GM18868 (cell line): ENCODE measurements at regions not wholly inside any gene's neighbourhood (a gene's known extent, or its start where the extent isn't known, plus 50 kb on each side); places are given as distances from the start of the nearest gene placed in this dataset.

ENCODE experiments used
- ATAC-seq: cut with Tn5 transposase; IDR thresholded peaks from one replicate; pipeline ENCODE4 v1.9.1; 2021; ENCODE audit warnings: mild to moderate bottlenecking, moderate library complexity; ENCODE audit not compliant: unreplicated experiment

DNA sequence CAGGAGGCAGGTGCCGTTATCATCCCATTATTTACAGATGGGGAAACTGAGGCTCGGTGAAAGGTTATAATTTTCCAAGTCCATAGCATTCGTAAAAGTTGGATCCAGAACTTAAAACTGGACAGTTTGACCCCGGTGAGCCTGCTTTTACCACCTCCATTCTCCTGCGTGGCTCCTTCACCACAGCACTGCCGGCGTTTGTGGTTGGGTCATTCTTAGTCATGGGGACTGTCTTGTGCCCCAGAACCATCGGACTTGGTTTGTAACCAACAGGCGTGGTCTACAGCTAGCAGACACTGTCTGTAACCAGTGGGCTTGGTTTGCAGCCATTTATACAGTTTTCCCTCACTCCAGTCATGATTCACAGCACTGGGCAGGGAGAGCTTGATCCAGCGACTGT lies 511.3 kb downstream of the NPHP4 start:
- ATAC-seq = no peak

DNA sequence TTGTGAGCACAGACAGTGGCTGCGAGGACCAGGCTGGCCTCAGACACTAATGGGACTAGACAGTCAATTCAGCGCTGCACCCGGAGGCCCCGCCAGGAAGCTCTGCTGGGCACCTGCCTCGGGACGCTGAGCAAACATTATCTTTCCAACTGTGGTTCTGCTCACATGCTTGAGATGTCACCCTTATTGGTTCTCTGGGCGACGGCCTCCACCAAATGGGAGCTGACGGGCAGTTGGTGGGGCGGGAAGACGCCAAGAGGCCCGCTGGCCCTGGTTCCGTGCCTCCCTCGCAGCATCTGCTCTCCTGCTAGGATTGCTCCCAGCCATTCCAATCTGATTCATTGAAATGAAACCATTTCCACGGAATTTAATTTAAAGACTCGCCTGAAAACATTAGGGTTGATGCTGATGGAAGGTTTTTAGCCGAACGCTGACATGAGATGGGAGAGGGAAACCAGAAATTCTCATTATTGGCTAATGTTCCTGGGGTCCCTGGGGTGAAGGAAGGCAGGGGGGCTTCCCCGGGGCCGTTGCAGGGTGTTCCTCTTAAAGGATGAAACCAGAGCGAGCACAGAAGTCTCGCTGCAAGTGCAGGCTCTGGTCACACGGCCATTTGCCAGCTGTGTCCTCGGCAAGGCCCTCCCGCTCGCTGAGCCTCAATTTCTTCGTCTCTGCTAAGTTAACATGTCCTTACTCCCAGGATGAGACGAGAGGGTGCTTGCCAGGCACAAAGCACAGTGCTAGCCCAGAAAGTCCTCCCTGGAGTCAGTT lies 512.2 kb downstream of the NPHP4 start:
- ATAC-seq = no peak

DNA sequence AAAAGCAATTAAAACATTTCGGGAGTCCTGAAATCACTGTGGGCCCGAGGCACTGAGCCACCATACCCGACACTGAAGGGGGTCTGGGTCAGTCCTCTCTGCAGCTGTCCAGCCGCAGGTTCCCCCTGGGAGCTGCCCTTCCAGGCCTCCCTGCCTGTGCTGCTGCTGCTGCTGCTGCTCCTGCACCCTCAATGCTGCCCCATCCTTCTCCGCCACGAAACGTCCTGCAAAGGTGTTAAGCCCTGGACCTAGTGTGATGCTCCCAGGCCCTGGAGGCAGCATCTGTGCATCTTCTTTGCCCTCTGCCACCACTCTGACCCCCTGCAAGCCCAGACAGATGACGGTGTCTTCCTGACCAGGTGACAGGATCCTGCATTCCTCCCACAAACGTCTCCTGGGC lies 513.3 kb downstream of the NPHP4 start:
- ATAC-seq = no peak

DNA sequence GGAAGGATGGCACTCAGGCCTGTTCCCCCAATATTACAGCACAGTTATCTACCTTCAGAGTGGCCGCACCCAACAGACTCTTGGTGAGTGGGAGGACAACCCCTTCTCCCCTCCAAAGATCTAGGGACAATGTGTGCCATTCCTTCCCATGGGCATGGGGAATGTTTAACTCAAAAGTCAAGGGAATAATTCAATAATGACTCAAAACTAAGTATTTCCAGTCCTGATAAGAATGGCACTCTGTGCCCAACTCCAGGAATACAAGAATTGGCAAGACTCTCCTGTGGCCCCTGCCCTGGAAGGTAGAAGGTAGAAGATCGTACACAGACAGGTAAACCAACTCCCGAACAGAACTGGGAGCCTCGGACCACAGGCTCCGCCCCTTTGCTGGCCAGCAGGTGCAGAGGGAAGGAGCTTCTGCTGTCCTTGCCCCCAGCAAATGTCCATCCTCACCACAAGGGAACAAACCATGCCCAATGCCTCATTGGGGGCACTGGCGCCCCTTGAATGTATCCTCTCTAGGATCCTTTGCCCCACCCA lies 514.0 kb downstream of the NPHP4 start:
- ATAC-seq = no peak

DNA sequence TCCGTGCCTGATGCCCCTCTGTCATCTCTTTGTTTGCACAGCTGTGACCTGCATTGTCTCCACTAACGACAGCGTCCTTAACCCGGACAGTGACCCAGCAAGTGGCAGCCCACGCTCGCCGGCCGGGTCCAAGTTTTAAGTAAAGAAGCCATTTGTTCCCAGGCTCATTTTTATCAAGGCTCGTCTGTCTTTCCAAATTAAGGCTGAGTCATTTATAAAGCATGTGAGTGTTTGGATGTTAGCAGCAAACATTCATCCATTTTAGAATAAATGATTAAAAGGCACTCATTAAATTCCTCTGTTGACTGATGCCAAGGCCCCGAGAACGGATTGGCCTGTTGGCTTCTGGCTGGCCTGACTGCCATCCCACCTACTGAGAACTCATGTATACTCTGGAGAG lies 514.5 kb downstream of the NPHP4 start:
- no peak for ATAC-seq

DNA sequence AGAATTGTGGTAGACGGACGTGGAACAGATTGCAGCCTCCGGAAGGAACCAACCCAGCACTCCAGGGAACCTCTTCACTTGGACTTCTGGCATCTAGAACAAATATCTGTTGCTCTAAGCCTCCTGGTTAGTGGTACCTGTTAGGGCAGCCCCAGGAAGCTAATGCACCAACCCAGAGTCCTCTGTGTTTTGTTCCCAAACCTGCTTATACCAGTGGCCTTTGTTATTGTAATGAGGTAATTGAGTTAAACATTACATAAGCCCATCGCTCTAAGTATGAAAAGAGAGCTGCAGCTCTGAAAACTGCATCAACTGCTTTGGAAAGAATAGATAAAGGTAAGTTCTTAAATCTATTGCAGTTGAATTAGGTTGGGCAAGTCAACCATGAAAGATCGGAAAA lies 516.7 kb downstream of the NPHP4 start:
- no peak for ATAC-seq

DNA sequence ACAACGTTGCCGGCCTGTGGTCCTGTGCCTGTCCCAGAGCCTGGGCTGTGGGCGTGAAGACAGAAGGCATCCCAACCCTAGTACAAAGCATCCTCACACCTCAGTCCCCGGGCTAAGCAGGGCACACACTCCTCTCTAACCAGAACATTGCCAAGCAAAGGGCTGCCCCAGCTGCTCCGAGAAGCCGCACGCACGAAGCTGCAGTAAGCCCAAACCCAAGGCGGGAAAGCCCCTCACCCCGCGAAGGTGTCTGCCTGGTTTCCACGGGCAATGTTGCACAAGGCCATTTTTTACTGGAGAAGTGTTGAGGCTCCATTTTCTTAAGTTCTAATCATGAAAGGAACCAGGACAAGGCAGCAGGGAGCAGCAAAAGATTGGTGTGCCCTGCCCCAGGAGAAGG lies 519.0 kb downstream of the NPHP4 start:
- no peak for ATAC-seq

DNA sequence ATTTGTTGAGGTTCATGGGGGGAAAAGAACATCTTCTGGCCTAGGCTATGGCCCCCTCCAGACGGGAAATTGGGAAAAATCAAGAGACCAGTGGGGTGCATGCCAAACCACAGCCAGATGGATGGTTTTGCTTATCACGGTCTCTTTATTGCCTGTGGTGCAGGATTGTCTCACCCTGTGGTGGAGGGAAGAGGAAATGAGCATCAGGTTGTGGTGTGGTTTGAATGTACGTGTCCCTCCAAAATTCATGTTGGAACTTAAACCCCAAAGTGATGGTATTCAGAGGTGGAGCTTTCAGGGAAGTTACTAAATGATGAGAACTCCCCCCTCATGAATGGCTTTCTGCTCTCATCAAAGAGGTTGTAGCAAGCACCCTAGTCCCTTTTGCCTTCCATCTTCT lies 525.7 kb downstream of the NPHP4 start:
- no peak for ATAC-seq

DNA sequence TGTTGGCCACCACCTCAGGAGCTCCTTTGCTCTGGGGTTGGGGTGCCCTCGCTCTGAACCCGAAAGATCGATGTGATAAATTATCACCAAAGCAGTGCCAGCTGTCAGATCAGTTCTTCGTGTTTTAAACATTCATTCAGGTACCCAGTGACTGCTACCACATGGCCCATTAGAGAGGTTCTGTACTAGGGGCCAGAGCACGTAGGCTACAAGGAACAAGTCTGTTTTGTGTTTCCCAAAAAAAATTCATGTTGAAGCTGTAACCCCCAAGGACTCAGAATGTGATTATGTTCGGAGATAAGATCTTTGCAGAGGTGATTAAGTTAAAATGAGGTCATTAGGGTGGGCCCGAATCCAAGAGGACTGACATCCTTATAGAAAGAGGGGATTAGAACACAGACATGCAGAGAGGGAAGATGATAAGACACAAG lies 526.9 kb downstream of the NPHP4 start:
- no peak for ATAC-seq

DNA sequence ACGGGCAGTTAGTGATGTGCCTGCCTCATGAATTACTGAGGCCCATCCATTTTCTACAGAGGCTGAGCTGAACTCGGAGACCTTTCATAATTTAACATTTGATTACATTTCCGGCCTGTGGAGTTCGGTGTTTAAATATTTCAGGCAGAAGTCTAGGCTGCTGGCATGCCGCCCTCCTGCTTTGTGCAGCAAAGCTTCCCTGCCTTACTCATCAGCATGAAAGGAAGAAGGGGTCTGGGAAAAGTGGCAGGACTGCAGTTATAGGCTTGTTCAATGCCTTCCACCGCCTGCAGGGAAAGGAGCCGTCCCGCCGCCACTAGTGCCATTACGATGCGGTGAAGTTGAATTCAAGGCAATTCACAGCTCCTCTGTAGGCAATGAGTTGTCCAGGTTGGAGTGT lies 527.9 kb downstream of the NPHP4 start:
- no peak for ATAC-seq

DNA sequence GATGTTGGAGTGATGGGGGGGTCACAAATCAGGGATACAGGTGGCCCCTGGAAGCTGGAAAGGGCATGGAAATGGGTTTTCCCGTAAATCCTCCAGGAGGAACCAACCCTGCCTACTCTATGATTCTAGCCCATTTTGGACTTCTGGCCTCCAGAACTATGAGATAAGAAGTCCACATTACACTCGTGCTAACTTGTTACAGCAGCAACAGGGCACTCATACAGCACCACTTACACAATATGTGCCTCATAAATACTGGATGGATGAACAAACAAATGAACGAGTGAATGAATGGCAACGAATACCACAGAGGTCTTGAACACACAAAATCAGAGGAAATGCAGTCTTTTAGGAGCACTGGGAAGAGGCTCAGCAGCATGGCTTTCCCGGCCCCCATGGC lies 531.3 kb downstream of the NPHP4 start:
- ATAC-seq = no peak

DNA sequence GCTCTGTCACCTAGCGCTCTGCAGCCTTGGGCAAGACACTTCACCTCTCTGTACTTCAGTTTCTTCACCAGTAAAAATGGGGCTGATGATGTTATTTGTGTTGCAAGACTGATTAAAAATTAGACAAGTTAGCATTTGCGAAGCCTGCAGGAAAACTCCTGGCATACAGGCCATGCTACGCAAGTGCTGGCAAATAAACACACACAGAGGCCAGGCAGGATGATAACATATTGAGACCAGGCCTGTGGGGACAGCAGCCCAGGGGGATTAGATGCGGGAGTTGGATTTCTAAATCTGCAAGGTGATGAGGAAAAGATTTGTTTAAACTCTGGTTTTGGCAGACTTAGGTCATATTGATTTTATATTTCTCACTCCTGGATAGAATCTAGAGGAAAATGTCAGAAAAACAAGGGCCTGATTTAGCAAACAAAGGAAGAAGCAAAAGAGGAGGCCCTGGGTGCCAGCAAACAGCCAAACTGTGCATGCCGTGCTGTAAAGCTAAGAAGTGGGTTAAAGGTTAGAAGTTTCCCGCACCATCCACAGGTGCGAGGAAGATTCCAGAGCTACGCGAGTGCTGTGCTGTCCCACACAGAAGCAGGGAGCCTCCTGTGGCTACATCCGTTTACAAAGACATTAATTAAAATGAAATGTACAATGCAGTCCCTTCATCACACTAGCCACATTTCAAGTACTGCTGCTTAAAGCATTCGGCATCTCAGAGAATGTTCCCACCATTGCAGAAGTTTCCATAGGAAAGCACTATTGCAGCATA lies 532.2 kb downstream of the NPHP4 start:
- no peak for ATAC-seq

DNA sequence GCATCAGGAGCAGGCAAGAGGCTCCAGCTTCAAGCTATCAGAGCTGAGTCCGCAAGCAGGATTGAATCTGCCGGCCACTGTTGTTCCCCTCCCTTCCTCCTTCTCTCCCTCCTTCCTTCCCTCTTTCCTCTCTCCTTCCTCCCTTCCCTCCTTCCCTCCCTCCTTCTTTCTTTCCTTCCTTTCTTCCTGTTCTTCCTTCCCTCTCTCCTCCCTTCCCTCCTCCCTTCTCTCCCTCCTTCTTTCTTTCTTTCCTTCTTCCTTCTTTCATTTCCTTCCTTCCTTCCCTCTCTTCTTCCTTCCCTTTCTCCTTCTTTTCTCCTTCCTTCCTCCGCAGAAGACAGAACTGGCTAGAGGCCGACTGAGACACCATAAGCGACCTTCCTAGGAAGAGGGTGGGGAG lies 534.0 kb downstream of the NPHP4 start:
- ATAC-seq = no peak

DNA sequence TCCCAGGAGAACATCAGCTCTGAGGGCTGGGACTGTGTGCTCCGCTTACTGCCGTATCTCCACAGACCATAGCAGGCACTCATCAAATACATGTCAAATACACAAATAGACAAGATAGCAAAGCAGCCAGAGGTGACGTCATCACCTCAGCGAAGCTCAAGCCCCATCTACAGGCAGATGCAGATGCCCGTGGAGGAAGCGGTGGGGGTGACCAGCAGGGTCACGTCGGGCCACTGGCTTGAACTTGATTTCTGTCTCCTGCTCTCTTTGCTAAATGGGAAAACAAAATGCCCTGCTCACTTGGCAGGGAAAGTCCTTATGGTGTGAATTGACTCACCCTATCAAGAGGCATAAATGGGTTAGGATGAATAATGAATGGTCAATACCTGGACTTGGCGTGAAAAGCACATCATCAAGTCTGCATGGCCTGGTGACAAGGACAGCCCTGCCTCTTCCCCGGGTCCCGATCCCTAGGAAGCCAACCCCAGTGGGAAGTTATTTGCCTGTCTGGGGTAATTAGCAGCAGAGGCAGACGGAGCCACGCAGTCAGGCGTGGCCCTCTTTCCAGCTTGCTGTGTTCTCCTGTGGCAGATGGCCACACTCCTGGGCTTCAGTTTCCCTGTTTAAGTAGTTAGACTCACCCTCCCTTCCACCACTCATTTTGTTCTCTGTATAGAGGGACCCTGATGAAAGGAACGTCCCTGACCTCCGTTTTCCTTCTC lies 536.0 kb downstream of the NPHP4 start:
- ATAC-seq = no peak

DNA sequence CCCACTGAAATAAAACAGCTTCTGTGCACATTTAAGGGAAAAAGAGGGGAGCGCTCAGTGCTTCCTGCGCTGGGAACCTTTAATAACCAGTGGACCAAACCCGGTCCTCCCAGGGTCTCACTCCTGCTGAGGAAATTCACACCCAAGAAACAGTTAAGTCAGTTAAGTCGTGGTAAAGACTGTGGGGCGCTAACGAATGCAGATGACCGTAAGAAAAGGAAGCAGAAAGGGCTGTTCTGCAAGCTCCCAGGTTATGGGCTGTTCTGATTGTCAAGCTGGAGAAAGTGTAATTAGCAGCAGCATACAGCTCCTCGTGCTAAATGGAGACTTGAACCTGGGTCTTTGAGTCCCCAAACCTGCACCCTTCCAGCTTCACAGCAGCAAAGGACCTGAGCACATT lies 536.6 kb downstream of the NPHP4 start:
- ATAC-seq = no peak

DNA sequence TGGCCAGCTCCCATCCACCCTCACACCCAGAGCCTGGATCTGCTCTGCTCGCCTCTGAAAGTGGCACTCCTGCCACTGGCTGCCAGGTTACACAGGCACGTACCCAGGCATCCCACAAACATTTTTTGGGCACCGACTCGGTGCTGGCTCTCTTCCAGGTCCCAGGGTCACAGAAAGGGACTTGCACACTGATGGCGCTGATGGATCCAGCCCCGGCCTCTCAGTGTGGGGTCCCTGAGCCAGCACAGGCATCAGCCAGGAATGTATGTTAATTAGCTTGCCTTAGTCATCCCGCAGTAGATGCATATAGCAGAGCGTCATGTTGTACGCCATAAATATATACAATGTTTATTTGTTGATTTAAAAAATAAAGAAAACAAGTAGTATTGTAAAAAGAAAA lies 537.2 kb downstream of the NPHP4 start:
- no peak for ATAC-seq

DNA sequence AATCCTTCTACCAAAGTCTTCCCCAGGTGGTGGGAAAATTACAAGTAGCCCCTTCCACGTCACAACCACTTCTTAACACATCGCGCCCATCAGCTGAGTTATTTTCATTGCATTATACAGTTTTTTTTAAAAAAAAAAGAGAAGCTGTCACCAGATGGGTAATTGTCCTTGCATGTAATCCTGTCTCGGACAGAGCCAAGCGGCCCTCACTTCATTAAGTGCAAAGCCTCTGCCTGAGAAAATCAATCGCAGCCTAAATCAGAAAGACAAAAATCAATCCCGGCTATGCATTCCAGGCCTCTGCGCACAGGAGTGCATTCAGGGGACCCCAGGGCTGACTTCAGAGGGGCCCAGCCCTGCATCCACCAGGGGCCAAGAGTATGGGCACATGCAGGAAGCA lies 538.9 kb downstream of the NPHP4 start:
- ATAC-seq = no peak

DNA sequence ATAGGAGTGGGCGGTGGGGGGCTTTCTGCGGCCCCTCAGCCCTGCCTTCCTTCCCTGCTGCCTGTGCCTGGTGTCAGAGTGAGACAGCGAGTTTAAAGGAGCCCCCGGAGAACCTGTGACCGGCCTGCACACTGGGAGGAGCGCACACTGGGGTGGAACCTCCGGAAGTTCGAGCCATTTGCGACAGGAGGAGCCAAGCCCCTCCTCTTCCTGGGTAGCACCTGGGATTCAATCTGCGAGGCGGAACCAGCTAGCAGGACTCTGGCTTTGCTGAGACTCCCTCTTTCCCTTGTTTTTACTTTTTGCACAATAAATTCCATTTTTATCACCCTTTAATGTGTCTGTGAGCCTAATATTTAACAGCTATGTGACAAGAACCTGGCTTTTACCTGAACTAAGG lies 540.6 kb downstream of the NPHP4 start:
- no peak for ATAC-seq

DNA sequence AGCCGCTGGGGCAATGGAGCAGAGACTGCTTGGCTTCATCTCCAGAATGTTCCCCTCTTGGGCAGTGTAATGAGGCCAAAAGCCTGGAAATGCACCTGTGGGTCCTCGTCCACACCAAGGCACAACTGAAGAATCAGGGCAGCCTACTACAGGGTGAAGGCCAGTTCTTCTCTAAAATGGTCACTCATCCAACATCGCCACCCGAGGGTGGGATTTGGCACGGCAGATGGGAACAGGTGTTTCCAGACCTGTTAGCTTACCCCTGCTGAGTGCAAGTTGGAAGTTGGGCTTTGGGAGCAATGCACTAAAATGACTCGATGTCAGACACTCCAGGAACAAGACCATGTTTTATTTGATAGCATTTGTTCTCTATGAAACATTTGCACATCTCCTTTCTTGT lies 543.7 kb downstream of the NPHP4 start:
- no peak for ATAC-seq

DNA sequence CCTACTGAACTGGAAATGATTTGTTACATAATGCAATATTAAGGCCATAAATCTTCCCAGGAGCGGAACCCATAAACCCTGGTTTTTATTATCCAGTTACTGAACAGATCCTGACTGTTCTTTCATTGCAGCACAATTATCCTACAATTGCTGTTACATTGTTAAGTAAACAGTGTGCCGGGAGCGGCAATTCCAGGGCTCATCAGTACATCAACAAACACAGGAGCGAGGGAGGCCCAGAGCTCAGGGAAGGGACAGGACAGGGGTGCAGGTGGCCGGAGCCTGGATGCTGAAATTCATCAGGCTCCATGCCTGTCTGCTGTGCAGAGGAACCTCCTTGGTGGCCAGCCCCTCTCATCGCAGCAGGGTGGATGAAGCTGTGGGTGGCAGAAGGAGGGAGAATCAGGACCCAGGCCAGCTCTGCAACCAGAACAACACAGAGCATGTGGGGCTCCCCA lies 544.7 kb downstream of the NPHP4 start:
- no peak for ATAC-seq

DNA sequence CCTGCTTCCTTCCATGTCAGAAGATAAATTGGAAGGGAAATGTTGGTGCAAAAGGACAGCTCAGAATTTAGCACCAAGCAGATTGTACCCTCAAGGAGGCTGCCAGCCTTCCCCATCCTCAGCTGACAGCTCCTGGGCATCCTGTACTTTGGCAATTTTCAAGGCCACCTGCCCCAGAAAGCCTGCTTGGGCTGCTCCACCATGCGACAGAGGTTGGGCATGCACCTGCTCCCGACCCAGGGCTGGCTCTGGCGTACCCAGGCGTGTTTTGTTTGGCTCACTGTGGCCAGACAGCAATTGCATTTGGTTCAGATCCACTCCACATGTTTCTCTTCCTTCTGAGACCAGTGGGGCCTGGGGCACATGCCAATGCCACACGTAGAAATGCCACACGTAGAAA lies 547.8 kb downstream of the NPHP4 start:
- no peak for ATAC-seq

DNA sequence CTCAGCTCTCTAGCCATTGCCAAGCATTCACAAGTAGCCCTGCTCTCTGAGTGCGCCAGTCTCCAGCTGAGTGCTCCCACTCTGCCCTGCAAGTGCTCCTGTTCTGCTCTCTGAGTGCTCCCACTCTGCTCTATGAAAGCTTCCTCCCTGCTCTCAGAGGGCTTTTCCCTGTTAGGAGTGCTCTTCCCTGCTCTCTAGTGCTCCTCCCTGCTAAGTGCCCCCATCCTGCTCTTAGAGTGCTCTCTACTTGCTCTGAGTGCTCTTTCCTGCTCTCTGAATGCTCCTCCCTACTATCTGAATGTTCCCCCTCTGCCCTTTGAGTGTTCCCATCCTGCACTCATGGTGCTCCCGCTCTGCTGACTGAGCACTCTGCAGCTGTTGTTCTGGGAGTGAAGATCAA lies 555.4 kb downstream of the NPHP4 start:
- ATAC-seq = no peak
